ENCODE measurements at regions not wholly inside any gene's neighbourhood (a gene's known extent, or its start where the extent isn't known, plus 50 kb on each side); places are given as distances from the start of the nearest gene placed in this dataset.

- no peak for DNase-seq
Observed at GRCh38 chr1:24981631-24982005, 51.5 kb upstream of the RUNX3 start.

GRCh38 chr1:24980836-24981630, 51.0 kb upstream of the RUNX3 start:
- no peak for DNase-seq
